ENCODE measurements at regions not wholly inside any gene's neighbourhood (a gene's known extent, or its start where the extent isn't known, plus 50 kb on each side); places are given as distances from the start of the nearest gene placed in this dataset.

- DNase-seq (no peak), FAIRE-seq (no peak)
- intact Hi-C loops (cut with DNase I): no loop called here
- Histone ChIP-seq H3K36me3 (ENCODE audit: control insufficient read depth in 2 of 3, insufficient read depth in 3 of 3, low read length in 3 of 3) (no peaks in the 10 kb centered on the region), H3K4me3 (ENCODE audit: low read length in 3 of 3) (no peak overlapping the region), H3K27ac (ENCODE audit: low read depth in 2 of 2, low read length in 2 of 2) (no peak overlapping the region), H3K27me3 (ENCODE audit: control insufficient read depth, insufficient read depth, low read length) (no peaks in the 10 kb centered on the region), H3K9me3 (ENCODE audit: control insufficient read depth in 2 of 3, insufficient read depth in 1 of 3, low read length in 3 of 3) (no peaks in the 10 kb centered on the region), H3K9ac (ENCODE audit: low read length in 3 of 3) (no peak overlapping the region), H3K4me1 (ENCODE audit: control insufficient read depth in 2 of 3, insufficient read depth in 2 of 3, low read depth in 1 of 3, low read length in 3 of 3) (no peaks in the 10 kb centered on the region)
- TF ChIP-seq CTCF (IDR thresholded peaks at IDR 0.05; ENCODE audit: borderline replicate concordance, extremely low read depth, insufficient read depth): no peak
Observed at GRCh38 chr20:61086031-61086430, 166.0 kb upstream of the CDH4 start.

- Histone ChIP-seq H3K36me3 (ENCODE audit: control insufficient read depth in 2 of 3, insufficient read depth in 3 of 3, low read length in 3 of 3) (no peaks in the 10 kb centered on the region), H3K9me3 (ENCODE audit: control insufficient read depth in 2 of 3, insufficient read depth in 1 of 3, low read length in 3 of 3) (peaks cover 0 to 7% (median 0%) of the 10 kb centered on the region in 3 donors), H3K9ac (ENCODE audit: low read length in 3 of 3) (no peak overlapping the region), H3K27me3 (ENCODE audit: control insufficient read depth, insufficient read depth, low read length) (no peaks in the 10 kb centered on the region), H3K4me1 (ENCODE audit: control insufficient read depth in 2 of 3, insufficient read depth in 2 of 3, low read depth in 1 of 3, low read length in 3 of 3) (no peaks in the 10 kb centered on the region), H3K4me3 (ENCODE audit: low read length in 3 of 3) (no peak overlapping the region), H3K27ac (ENCODE audit: low read depth in 2 of 2, low read length in 2 of 2) (no peak overlapping the region)
- no peak for TF ChIP-seq CTCF (IDR thresholded peaks at IDR 0.05; ENCODE audit: borderline replicate concordance, extremely low read depth, insufficient read depth)
- DNase-seq (no peak), FAIRE-seq (no peak)
- intact Hi-C loops (cut with DNase I): no loop called here
Observed at GRCh38 chr20:61090541-61090940, 161.5 kb upstream of the CDH4 start.

GRCh38 chr20:61092251-61092650, 159.8 kb upstream of the CDH4 start:
- Histone ChIP-seq H3K27me3 (ENCODE audit: control insufficient read depth, insufficient read depth, low read length) (no peaks in the 10 kb centered on the region), H3K27ac (ENCODE audit: low read depth in 2 of 2, low read length in 2 of 2) (no peak overlapping the region), H3K4me1 (ENCODE audit: control insufficient read depth in 2 of 3, insufficient read depth in 2 of 3, low read depth in 1 of 3, low read length in 3 of 3) (no peaks in the 10 kb centered on the region), H3K4me3 (ENCODE audit: low read length in 3 of 3) (no peak overlapping the region), H3K9me3 (ENCODE audit: control insufficient read depth in 2 of 3, insufficient read depth in 1 of 3, low read length in 3 of 3) (peaks cover 0 to 7% (median 3%) of the 10 kb centered on the region in 3 donors), H3K9ac (ENCODE audit: low read length in 3 of 3) (no peak overlapping the region), H3K36me3 (ENCODE audit: control insufficient read depth in 2 of 3, insufficient read depth in 3 of 3, low read length in 3 of 3) (no peaks in the 10 kb centered on the region)
- FAIRE-seq: no peak
- no peak for TF ChIP-seq CTCF (IDR thresholded peaks at IDR 0.05; ENCODE audit: borderline replicate concordance, extremely low read depth, insufficient read depth)
- no peak for DNase-seq
- intact Hi-C loops (cut with DNase I): no loop called here

- no peak for TF ChIP-seq CTCF (IDR thresholded peaks at IDR 0.05; ENCODE audit: borderline replicate concordance, extremely low read depth, insufficient read depth)
- H3K9me3 ChIP-seq (ENCODE audit: control insufficient read depth in 2 of 3, insufficient read depth in 1 of 3, low read length in 3 of 3): peaks cover 0 to 7% (median 3%) of the 10 kb centered on the region in 3 donors
- H3K27me3 ChIP-seq (ENCODE audit: control insufficient read depth, insufficient read depth, low read length): no peaks in the 10 kb centered on the region
- H3K27ac ChIP-seq (ENCODE audit: low read depth in 2 of 2, low read length in 2 of 2): no peak overlapping the region
- FAIRE-seq (no peak), DNase-seq (no peak)
- no peaks in the 10 kb centered on the region for H3K36me3 ChIP-seq (ENCODE audit: control insufficient read depth in 2 of 3, insufficient read depth in 3 of 3, low read length in 3 of 3)
- H3K4me3 ChIP-seq (ENCODE audit: low read length in 3 of 3): no peak overlapping the region
- intact Hi-C loops (cut with DNase I): no loop called here
- no peak overlapping the region for H3K9ac ChIP-seq (ENCODE audit: low read length in 3 of 3)
- H3K4me1 ChIP-seq (ENCODE audit: control insufficient read depth in 2 of 3, insufficient read depth in 2 of 3, low read depth in 1 of 3, low read length in 3 of 3): no peaks in the 10 kb centered on the region
Observed at GRCh38 chr20:61094581-61094980, 157.5 kb upstream of the CDH4 start.

Measured in kidney (tissue), 13 donors.